ENCODE measurements at regions not wholly inside any gene's neighbourhood (a gene's known extent, or its start where the extent isn't known, plus 50 kb on each side); places are given as distances from the start of the nearest gene placed in this dataset.

GRCh38 chr3:40608091-40608490, 83.3 kb downstream of the ZNF621 start:
- TF ChIP-seq POLR2AphosphoS5 (IDR thresholded peaks at IDR 0.05; ENCODE audit: low read depth, low read length): no peak
- no peak for TF ChIP-seq TAF1 (IDR thresholded peaks at IDR 0.05; ENCODE audit: borderline replicate concordance, insufficient read depth, low read length)
- TF ChIP-seq FOXP2 (optimal IDR thresholded peaks at IDR 0.05; ENCODE audit: borderline replicate concordance, extremely low read depth, extremely low read length, insufficient read depth): no peak
- TF ChIP-seq REST (IDR thresholded peaks at IDR 0.05; ENCODE audit: insufficient read depth in 1 of 2, low read depth in 2 of 2, low read length in 2 of 2): no peak

All from PFSK-1 (cell line).